ENCODE measurements at regions not wholly inside any gene's neighbourhood (a gene's known extent, or its start where the extent isn't known, plus 50 kb on each side); places are given as distances from the start of the nearest gene placed in this dataset.

DNA sequence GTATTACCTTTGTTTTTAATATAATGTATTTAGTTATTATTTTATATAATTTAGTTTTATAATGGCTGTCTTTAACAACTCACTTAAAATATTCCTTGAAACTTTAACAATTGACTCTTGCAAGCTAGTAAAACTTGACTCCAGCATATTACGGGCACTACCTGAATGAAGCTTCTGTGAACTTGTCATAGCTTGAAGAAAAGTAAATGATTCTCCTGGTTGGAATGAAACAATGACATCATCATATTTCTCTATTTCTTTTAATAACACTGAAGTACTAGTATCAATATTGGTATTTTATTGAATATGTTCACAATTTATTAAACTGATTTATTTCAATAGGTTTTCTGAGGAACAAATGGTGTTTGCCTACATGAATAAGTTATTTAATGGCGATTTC, 128.4 kb upstream of the PHF14 start:
- TF ChIP-seq POLR2A (IDR thresholded peaks at IDR 0.05), result no peak
- TF ChIP-seq, protein P1, sequence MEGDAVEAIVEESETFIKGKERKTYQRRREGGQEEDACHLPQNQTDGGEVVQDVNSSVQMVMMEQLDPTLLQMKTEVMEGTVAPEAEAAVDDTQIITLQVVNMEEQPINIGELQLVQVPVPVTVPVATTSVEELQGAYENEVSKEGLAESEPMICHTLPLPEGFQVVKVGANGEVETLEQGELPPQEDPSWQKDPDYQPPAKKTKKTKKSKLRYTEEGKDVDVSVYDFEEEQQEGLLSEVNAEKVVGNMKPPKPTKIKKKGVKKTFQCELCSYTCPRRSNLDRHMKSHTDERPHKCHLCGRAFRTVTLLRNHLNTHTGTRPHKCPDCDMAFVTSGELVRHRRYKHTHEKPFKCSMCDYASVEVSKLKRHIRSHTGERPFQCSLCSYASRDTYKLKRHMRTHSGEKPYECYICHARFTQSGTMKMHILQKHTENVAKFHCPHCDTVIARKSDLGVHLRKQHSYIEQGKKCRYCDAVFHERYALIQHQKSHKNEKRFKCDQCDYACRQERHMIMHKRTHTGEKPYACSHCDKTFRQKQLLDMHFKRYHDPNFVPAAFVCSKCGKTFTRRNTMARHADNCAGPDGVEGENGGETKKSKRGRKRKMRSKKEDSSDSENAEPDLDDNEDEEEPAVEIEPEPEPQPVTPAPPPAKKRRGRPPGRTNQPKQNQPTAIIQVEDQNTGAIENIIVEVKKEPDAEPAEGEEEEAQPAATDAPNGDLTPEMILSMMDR (IDR thresholded peaks at IDR 0.05), result no peak
